Psoas muscle (tissue), 7 donors: ENCODE measurements at regions not wholly inside any gene's neighbourhood (a gene's known extent, or its start where the extent isn't known, plus 50 kb on each side); places are given as distances from the start of the nearest gene placed in this dataset.

ENCODE experiments used
- ATAC-seq, 4 donors: fragments of 200-7000 bp; cut with Tn5 transposase; one replicate each; pipeline ENCODE4 v1.9.1; 2020; ENCODE audit warnings: moderate library complexity in 3 of 4, mild to moderate bottlenecking in 2 of 4
- DNase-seq, 2 donors: peaks; one replicate each; pipeline ENCODE4 v3.0.0-alpha.2; 2020
- H3K27ac ChIP-seq: fragments of 200-600 bp; one replicate; pipeline ENCODE4 v1.8.0; 2022
- H3K27me3 ChIP-seq, 3 donors: fragments of 200-600 bp in 1 of 3; one replicate each; pipeline versions ENCODE4 v1.6.1 to v1.8.0; 2013 to 2022; ENCODE audit warnings: low read length in 2 of 3, mild to moderate bottlenecking in 2 of 3, moderate library complexity in 1 of 3; ENCODE audit not compliant: insufficient read depth in 3 of 3
- H3K36me3 ChIP-seq, 2 donors: fragments of 200-600 bp in 1 of 2; one replicate each; pipeline versions ENCODE4 v1.6.1 to v1.8.0; 2013 to 2022; ENCODE audit warnings: low read depth in 1 of 2, mild to moderate bottlenecking in 1 of 2, moderate library complexity in 1 of 2; ENCODE audit not compliant: insufficient read depth in 1 of 2
- H3K4me1 ChIP-seq: fragments of 200-600 bp; one replicate; pipeline ENCODE4 v1.8.0; 2022
- H3K4me3 ChIP-seq: fragments of 200-600 bp; one replicate; pipeline ENCODE4 v1.8.0; 2022; ENCODE audit warnings: mild to moderate bottlenecking
- H3K9me3 ChIP-seq: fragments of 200-600 bp; one replicate; pipeline ENCODE4 v1.8.0; 2022
- CTCF ChIP-seq: fragments of 200-600 bp; IDR thresholded peaks from one replicate; pipeline ENCODE4 v1.8.0; 2022; ENCODE audit warnings: antibody characterized with exemption
- whole genome bisulfite sequencing, 3 donors: extraction: QIAGEN DNeasy Blood & Tissue Kit; methylation state at CpG; one replicate each; pipeline versions ENCODE4 v1.1.6 to v1.1.7; 2013; 5-methylcytosine and 5-hydroxymethylcytosine counted together
- intact Hi-C, 2 donors: fragments of 100-400 bp; cut with DNase I; formaldehyde crosslinking; loops; one replicate each; pipeline versions ENCODE4 v1.11.0 to v1.14.2; 2022
- donor health status: healthy with polysubstance abuse.
- donor health status: DM: no; HTN: no; CAD: no; lungs with moderate emphysema.
- donor health status: Bipolar disorder and iron deficiency.
- donor health status: healthy.
- donor health status: DM: yes; HTN: yes; CAD: no.
- donor health status: DM: no; HTN: no; CAD: no.
- donor health status: DM: yes; HTN: yes; CAD: no.

GRCh38 chr15:95973566-95974256, 356.8 kb upstream of the NR2F2 start:
- Histone ChIP-seq H3K4me3 (no peak overlapping the region), H3K36me3 (no peaks in the 10 kb centered on the region), H3K9me3 (no peaks in the 10 kb centered on the region), H3K4me1 (no peaks in the 10 kb centered on the region), H3K27me3 (peaks cover 0 to 2% (median 2%) of the 10 kb centered on the region in 3 donors), H3K27ac (no peak overlapping the region)
- intact Hi-C loops: no loop called here
- WGBS, 3 donors: 77 to 81% (median 79%) methylated on average over 7 of the region's 7 CpGs
- no peak for DNase-seq
- TF ChIP-seq CTCF: no peak
- ATAC-seq: no peak

- no peak for TF ChIP-seq CTCF
- no peak for DNase-seq
- Histone ChIP-seq H3K27me3 (peaks cover 0 to 2% (median 0%) of the 10 kb centered on the region in 3 donors), H3K36me3 (no peaks in the 10 kb centered on the region), H3K9me3 (no peaks in the 10 kb centered on the region), H3K4me1 (no peaks in the 10 kb centered on the region), H3K27ac (no peak overlapping the region), H3K4me3 (no peak overlapping the region)
- WGBS, 3 donors: 78 to 89% (median 84%) methylated on average over 4 of the region's 4 CpGs
- intact Hi-C loops: no loop called here
- no peak for ATAC-seq
These were observed 355.3 kb upstream of the NR2F2 start for GRCh38 chr15:95975212-95975611.

- DNase-seq (no peak), ATAC-seq (no peak)
- H3K36me3 ChIP-seq: no peaks in the 10 kb centered on the region
- H3K4me3 ChIP-seq: no peak overlapping the region
- 93 to 99% (median 94%) methylated on average over 3 of the region's 3 CpGs for WGBS, 3 donors
- H3K27ac ChIP-seq: no peak overlapping the region
- intact Hi-C loops: no loop called here
- no peaks in the 10 kb centered on the region for H3K4me1 ChIP-seq
- TF ChIP-seq CTCF: no peak
- no peaks in the 10 kb centered on the region for H3K9me3 ChIP-seq
- no peaks in the 10 kb centered on the region for H3K27me3 ChIP-seq
These were observed 351.2 kb upstream of the NR2F2 start for GRCh38 chr15:95979286-95979685.

- TF ChIP-seq CTCF: no peak
- Histone ChIP-seq H3K4me1 (no peaks in the 10 kb centered on the region), H3K9me3 (no peaks in the 10 kb centered on the region), H3K27me3 (no peaks in the 10 kb centered on the region), H3K4me3 (no peak overlapping the region), H3K36me3 (no peaks in the 10 kb centered on the region), H3K27ac (no peak overlapping the region)
- DNase-seq (no peak), ATAC-seq (no peak)
- intact Hi-C loops: no loop called here
- WGBS, 3 donors: 92 to 96% (median 92%) methylated on average over 6 of the region's 6 CpGs
These were observed 349.3 kb upstream of the NR2F2 start for GRCh38 chr15:95981209-95981608.

GRCh38 chr15:95987299-95987698, 343.2 kb upstream of the NR2F2 start:
- no peaks in the 10 kb centered on the region for H3K9me3 ChIP-seq
- intact Hi-C loops: no loop called here
- H3K27me3 ChIP-seq: no peaks in the 10 kb centered on the region
- no peak for TF ChIP-seq CTCF
- no peak overlapping the region for H3K27ac ChIP-seq
- DNase-seq (no peak), ATAC-seq (no peak)
- WGBS, 3 donors: 59 to 65% (median 60%) methylated on average over 4 of the region's 4 CpGs
- H3K4me3 ChIP-seq: no peak overlapping the region
- H3K36me3 ChIP-seq: no peaks in the 10 kb centered on the region
- peaks cover 9% of the 10 kb centered on the region for H3K4me1 ChIP-seq
